GM23338 (cell line): ENCODE measurements at regions not wholly inside any gene's neighbourhood (a gene's known extent, or its start where the extent isn't known, plus 50 kb on each side); places are given as distances from the start of the nearest gene placed in this dataset.
A peak's percentile ranks its signal among the peaks of the same experiment; 100 is the strongest.

Source experiments
- ATAC-seq: fragments of 200-7000 bp; cut with Tn5 transposase; 3 replicates; pipeline ENCODE4 v1.9.1; 2020
- DNase-seq: peaks from one replicate; pipeline ENCODE4 v3.0.0-alpha.2; 2015; ENCODE audit warnings: low spot score
- H2AFZ ChIP-seq: fragments of 200-600 bp; sonication (generic); 2 replicates; pipeline ENCODE4 v1.8.0; 2016; ENCODE audit warnings: antibody characterized with exemption, mild to moderate bottlenecking, moderate library complexity
- H3F3A ChIP-seq: fragments of 200-600 bp; sonication (generic); replicated peaks from 2 replicates; pipeline ENCODE4 v1.8.0; 2017; ENCODE audit warnings: antibody characterized with exemption, mixed run types, low read depth
- H3K27ac ChIP-seq: fragments of 200-600 bp; sonication (generic); 2 replicates; pipeline ENCODE4 v1.6.1; 2016; ENCODE audit warnings: low read depth
- H3K27me3 ChIP-seq: fragments of 200-600 bp; sonication (generic); 2 replicates; pipeline ENCODE4 v1.8.0; 2016; ENCODE audit warnings: mild to moderate bottlenecking, mixed run types, moderate library complexity; ENCODE audit not compliant: insufficient read depth
- H3K36me3 ChIP-seq: fragments of 200-600 bp; sonication (generic); 2 replicates; pipeline ENCODE4 v1.8.0; 2016; ENCODE audit warnings: mild to moderate bottlenecking; ENCODE audit not compliant: insufficient read depth
- H3K4me1 ChIP-seq: fragments of 200-600 bp; sonication (generic); 2 replicates; pipeline ENCODE4 v1.8.0; 2016; ENCODE audit warnings: mild to moderate bottlenecking, moderate library complexity; ENCODE audit not compliant: insufficient read depth
- H3K4me2 ChIP-seq: fragments of 200-600 bp; sonication (generic); 2 replicates; pipeline ENCODE4 v1.7.1; 2017; ENCODE audit warnings: mixed run types
- H3K4me3 ChIP-seq: fragments of 200-600 bp; sonication (generic); 2 replicates; pipeline ENCODE4 v1.6.1; 2016; ENCODE audit warnings: mixed run types
- H3K79me2 ChIP-seq: fragments of 200-600 bp; sonication (generic); replicated peaks from 2 replicates; pipeline ENCODE4 v1.8.0; 2017; ENCODE audit warnings: mild to moderate bottlenecking; ENCODE audit not compliant: insufficient read depth
- H3K9me2 ChIP-seq: fragments of 200-600 bp; sonication (generic); 2 replicates; pipeline ENCODE4 v1.8.0; 2017; ENCODE audit not compliant: insufficient read depth
- H4K20me1 ChIP-seq: fragments of 200-600 bp; sonication (generic); replicated peaks from 2 replicates; pipeline ENCODE4 v1.8.0; 2017; ENCODE audit warnings: mild to moderate bottlenecking; ENCODE audit not compliant: insufficient read depth
- H3K27ac Mint-ChIP-seq: 2 replicates; pipeline ENCODE4 v1.8.0; 2020; ENCODE audit warnings: inconsistent platforms, mild to moderate bottlenecking, moderate library complexity, mixed read lengths
- H3K27me3 Mint-ChIP-seq: 3 replicates; pipeline ENCODE4 v1.8.0; 2022; ENCODE audit warnings: low read depth, mild to moderate bottlenecking, moderate library complexity, mixed read lengths, inconsistent platforms; ENCODE audit not compliant: insufficient read depth, poor library complexity
- H3K36me3 Mint-ChIP-seq: 3 replicates; pipeline ENCODE4 v1.8.0; 2021; ENCODE audit warnings: low read depth, mild to moderate bottlenecking, inconsistent platforms, moderate library complexity, mixed read lengths
- H3K4me1 Mint-ChIP-seq: 3 replicates; pipeline ENCODE4 v1.8.0; 2020; ENCODE audit warnings: mild to moderate bottlenecking, inconsistent platforms, mixed read lengths
- H3K4me3 Mint-ChIP-seq: 3 replicates; pipeline ENCODE4 v1.8.0; 2021; ENCODE audit warnings: moderate library complexity, mild to moderate bottlenecking, inconsistent platforms, mixed read lengths
- H3K9me3 Mint-ChIP-seq: 3 replicates; pipeline ENCODE4 v1.8.0; 2020; ENCODE audit warnings: moderate library complexity, mild to moderate bottlenecking, inconsistent platforms, mixed read lengths
- EZH2 ChIP-seq: fragments of 200-600 bp; sonication (generic); IDR thresholded peaks from one replicate; pipeline ENCODE4 v1.8.0; 2017; ENCODE audit warnings: antibody characterized with exemption, mild to moderate bottlenecking, low read depth; ENCODE audit not compliant: unreplicated experiment
- EZH2phosphoT487 ChIP-seq: fragments of 200-600 bp; sonication (generic); IDR thresholded peaks from one replicate; pipeline ENCODE4 v1.8.1; 2018; ENCODE audit warnings: antibody characterized with exemption; ENCODE audit not compliant: unreplicated experiment
- JUNB ChIP-seq: IDR thresholded peaks from one replicate; pipeline ENCODE4 v1.6.1; 2016; ENCODE audit warnings: antibody characterized with exemption; ENCODE audit not compliant: unreplicated experiment
- NANOG ChIP-seq: IDR thresholded peaks from 2 replicates; pipeline ENCODE4 v1.6.1; 2016; ENCODE audit warnings: antibody characterized with exemption, borderline replicate concordance
- POLR2AphosphoS5 ChIP-seq: IDR thresholded peaks from 2 replicates; pipeline ENCODE4 v1.6.1; 2016; ENCODE audit warnings: antibody characterized with exemption, low read depth
- STAT1 ChIP-seq: IDR thresholded peaks from one replicate; pipeline ENCODE4 v1.6.1; 2016; ENCODE audit warnings: antibody characterized with exemption; ENCODE audit not compliant: unreplicated experiment
- ZNF114 ChIP-seq: fragments of 250-450 bp; sonication (Bioruptor Pico); IDR thresholded peaks from 2 replicates; pipeline ENCODE4 v1.5.0; 2020; ENCODE audit warnings: mild to moderate bottlenecking, moderate library complexity
- TF ChIP-seq, protein P1 (sequence below): fragments of 250-450 bp; sonication (Bioruptor Pico); IDR thresholded peaks from 2 replicates; pipeline ENCODE4 v1.5.0; 2020; ENCODE audit warnings: mild to moderate bottlenecking, moderate library complexity
- TF ChIP-seq, protein P2 (sequence below): IDR thresholded peaks from 2 replicates; pipeline ENCODE4 v1.6.1; 2016; ENCODE audit warnings: antibody characterized with exemption
- TF ChIP-seq, protein P3 (sequence below): IDR thresholded peaks from one replicate; pipeline ENCODE4 v1.6.1; 2018; ENCODE audit warnings: antibody characterized with exemption; ENCODE audit not compliant: unreplicated experiment

DNA sequence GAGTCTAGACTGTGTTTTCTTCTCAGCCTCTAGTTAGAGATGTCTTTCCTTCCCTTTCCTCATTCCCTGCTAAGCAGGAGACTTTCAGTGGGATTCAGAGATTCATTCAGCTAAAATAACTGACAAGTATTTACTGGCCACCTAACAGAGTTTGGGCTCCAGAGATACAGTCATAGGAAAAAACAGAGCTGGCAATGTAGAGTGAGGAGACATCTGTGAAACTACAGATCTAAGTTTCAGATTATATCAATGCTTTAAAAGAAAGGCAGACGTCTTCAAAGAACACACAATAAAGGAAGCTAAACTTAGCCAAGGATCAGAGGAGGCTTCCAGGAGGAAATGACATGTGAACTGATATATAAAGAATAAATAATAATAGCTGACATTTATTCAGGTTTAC, 355.6 kb upstream of the DDI1 start (continued):
- TF ChIP-seq, protein P1, sequence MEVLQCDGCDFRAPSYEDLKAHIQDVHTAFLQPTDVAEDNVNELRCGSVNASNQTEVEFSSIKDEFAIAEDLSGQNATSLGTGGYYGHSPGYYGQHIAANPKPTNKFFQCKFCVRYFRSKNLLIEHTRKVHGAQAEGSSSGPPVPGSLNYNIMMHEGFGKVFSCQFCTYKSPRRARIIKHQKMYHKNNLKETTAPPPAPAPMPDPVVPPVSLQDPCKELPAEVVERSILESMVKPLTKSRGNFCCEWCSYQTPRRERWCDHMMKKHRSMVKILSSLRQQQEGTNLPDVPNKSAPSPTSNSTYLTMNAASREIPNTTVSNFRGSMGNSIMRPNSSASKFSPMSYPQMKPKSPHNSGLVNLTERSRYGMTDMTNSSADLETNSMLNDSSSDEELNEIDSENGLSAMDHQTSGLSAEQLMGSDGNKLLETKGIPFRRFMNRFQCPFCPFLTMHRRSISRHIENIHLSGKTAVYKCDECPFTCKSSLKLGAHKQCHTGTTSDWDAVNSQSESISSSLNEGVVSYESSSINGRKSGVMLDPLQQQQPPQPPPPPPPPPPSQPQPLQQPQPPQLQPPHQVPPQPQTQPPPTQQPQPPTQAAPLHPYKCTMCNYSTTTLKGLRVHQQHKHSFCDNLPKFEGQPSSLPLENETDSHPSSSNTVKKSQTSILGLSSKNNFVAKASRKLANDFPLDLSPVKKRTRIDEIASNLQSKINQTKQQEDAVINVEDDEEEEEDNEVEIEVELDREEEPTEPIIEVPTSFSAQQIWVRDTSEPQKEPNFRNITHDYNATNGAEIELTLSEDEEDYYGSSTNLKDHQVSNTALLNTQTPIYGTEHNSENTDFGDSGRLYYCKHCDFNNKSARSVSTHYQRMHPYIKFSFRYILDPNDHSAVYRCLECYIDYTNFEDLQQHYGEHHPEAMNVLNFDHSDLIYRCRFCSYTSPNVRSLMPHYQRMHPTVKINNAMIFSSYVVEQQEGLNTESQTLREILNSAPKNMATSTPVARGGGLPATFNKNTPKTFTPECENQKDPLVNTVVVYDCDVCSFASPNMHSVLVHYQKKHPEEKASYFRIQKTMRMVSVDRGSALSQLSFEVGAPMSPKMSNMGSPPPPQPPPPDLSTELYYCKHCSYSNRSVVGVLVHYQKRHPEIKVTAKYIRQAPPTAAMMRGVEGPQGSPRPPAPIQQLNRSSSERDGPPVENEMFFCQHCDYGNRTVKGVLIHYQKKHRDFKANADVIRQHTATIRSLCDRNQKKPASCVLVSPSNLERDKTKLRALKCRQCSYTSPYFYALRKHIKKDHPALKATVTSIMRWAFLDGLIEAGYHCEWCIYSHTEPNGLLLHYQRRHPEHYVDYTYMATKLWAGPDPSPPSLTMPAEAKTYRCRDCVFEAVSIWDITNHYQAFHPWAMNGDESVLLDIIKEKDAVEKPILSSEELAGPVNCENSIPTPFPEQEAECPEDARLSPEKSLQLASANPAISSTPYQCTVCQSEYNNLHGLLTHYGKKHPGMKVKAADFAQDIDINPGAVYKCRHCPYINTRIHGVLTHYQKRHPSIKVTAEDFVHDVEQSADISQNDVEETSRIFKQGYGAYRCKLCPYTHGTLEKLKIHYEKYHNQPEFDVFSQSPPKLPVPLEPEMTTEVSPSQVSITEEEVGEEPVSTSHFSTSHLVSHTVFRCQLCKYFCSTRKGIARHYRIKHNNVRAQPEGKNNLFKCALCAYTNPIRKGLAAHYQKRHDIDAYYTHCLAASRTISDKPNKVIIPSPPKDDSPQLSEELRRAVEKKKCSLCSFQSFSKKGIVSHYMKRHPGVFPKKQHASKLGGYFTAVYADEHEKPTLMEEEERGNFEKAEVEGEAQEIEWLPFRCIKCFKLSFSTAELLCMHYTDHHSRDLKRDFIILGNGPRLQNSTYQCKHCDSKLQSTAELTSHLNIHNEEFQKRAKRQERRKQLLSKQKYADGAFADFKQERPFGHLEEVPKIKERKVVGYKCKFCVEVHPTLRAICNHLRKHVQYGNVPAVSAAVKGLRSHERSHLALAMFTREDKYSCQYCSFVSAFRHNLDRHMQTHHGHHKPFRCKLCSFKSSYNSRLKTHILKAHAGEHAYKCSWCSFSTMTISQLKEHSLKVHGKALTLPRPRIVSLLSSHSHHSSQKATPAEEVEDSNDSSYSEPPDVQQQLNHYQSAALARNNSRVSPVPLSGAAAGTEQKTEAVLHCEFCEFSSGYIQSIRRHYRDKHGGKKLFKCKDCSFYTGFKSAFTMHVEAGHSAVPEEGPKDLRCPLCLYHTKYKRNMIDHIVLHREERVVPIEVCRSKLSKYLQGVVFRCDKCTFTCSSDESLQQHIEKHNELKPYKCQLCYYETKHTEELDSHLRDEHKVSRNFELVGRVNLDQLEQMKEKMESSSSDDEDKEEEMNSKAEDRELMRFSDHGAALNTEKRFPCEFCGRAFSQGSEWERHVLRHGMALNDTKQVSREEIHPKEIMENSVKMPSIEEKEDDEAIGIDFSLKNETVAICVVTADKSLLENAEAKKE, result no peak
- TF ChIP-seq EZH2phosphoT487, result no peak
- TF ChIP-seq EZH2, result no peak
- TF ChIP-seq, protein P2, sequence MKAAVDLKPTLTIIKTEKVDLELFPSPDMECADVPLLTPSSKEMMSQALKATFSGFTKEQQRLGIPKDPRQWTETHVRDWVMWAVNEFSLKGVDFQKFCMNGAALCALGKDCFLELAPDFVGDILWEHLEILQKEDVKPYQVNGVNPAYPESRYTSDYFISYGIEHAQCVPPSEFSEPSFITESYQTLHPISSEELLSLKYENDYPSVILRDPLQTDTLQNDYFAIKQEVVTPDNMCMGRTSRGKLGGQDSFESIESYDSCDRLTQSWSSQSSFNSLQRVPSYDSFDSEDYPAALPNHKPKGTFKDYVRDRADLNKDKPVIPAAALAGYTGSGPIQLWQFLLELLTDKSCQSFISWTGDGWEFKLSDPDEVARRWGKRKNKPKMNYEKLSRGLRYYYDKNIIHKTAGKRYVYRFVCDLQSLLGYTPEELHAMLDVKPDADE, result no peak
- no peak for TF ChIP-seq POLR2AphosphoS5
- TF ChIP-seq NANOG, result no peak

DNA sequence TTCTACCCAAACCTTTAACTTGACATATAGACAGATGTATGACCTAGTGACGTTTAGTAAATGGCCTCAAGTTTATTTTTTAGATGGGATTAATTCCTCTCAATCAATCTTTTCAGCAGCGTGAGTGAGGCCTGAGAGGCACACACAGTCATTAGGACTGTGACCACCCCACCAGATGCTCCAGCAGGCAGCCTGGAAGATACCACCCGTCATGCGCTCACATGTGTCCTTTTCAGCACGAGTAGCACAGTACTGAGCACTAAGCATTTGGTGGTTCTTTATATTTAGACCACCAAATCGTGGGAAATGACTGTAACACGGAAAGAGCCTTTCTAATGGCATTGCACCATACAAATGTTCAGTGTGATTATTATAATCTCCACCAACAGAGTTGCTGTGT, 354.6 kb upstream of the DDI1 start:
- DNase-seq, result peak; percentile 22
- ATAC-seq, result peak; percentile 69
- no peaks in the 10 kb centered on the region for H4K20me1 ChIP-seq
- Mint-ChIP-seq H3K36me3 (no peaks in the 10 kb centered on the region), H3K27me3 (peaks cover 2% of the 10 kb centered on the region), H3K27ac (no peak overlapping the region), H3K4me1 (peaks cover 14% of the 10 kb centered on the region; the same call in 2 of the 3 replicates), H3K9me3 (no peaks in the 10 kb centered on the region), H3K4me3 (no peak overlapping the region)
- no peak overlapping the region for H3K27ac ChIP-seq
- H2AFZ ChIP-seq, result no peak overlapping the region
- no peaks in the 10 kb centered on the region for H3F3A ChIP-seq
- no peaks in the 10 kb centered on the region for H3K79me2 ChIP-seq
- no peaks in the 10 kb centered on the region for H3K9me2 ChIP-seq
- H3K36me3 ChIP-seq, result no peaks in the 10 kb centered on the region
- H3K4me3 ChIP-seq, result no peak overlapping the region
- peaks cover 13% of the 10 kb centered on the region for H3K4me1 ChIP-seq
- H3K4me2 ChIP-seq, result no peak overlapping the region; the same call in 1 of the 2 replicates
- no peaks in the 10 kb centered on the region for H3K27me3 ChIP-seq
- no peak for TF ChIP-seq JUNB
- no peak for TF ChIP-seq STAT1
- TF ChIP-seq, protein P3, sequence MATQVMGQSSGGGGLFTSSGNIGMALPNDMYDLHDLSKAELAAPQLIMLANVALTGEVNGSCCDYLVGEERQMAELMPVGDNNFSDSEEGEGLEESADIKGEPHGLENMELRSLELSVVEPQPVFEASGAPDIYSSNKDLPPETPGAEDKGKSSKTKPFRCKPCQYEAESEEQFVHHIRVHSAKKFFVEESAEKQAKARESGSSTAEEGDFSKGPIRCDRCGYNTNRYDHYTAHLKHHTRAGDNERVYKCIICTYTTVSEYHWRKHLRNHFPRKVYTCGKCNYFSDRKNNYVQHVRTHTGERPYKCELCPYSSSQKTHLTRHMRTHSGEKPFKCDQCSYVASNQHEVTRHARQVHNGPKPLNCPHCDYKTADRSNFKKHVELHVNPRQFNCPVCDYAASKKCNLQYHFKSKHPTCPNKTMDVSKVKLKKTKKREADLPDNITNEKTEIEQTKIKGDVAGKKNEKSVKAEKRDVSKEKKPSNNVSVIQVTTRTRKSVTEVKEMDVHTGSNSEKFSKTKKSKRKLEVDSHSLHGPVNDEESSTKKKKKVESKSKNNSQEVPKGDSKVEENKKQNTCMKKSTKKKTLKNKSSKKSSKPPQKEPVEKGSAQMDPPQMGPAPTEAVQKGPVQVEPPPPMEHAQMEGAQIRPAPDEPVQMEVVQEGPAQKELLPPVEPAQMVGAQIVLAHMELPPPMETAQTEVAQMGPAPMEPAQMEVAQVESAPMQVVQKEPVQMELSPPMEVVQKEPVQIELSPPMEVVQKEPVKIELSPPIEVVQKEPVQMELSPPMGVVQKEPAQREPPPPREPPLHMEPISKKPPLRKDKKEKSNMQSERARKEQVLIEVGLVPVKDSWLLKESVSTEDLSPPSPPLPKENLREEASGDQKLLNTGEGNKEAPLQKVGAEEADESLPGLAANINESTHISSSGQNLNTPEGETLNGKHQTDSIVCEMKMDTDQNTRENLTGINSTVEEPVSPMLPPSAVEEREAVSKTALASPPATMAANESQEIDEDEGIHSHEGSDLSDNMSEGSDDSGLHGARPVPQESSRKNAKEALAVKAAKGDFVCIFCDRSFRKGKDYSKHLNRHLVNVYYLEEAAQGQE, result no peak
- TF ChIP-seq ZNF114 (CRISPR knock-in tag), result no peak
